ENCODE measurements at regions not wholly inside any gene's neighbourhood (a gene's known extent, or its start where the extent isn't known, plus 50 kb on each side); places are given as distances from the start of the nearest gene placed in this dataset.

DNA sequence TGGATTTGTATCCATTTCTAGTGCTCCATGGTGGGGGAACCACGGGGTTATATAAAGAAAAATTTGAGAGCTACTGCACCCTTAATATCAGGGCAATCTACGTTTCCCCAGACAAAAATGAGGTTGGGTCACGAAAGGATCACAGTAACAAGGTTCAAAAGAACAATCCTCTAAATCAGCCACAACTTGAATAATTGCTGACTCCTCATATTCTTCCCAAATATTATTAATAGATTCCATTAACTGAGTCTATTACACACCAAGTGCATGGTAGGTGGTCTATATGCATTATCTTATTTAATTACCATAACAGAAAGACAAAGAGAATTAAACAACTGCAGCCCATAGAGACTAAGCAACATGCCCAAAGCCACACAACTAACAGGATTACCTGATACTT is 438.2 kb downstream of the ETNK1 start:
- Mint-ChIP-seq H3K27me3 (no peaks in the 10 kb centered on the region), H3K4me1 (no peaks in the 10 kb centered on the region), H3K9me3 (no peaks in the 10 kb centered on the region), H3K36me3 (ENCODE audit: low read depth) (no peaks in the 10 kb centered on the region), H3K27ac (no peak overlapping the region), H3K4me3 (no peak overlapping the region)
- TF ChIP-seq, protein P1, sequence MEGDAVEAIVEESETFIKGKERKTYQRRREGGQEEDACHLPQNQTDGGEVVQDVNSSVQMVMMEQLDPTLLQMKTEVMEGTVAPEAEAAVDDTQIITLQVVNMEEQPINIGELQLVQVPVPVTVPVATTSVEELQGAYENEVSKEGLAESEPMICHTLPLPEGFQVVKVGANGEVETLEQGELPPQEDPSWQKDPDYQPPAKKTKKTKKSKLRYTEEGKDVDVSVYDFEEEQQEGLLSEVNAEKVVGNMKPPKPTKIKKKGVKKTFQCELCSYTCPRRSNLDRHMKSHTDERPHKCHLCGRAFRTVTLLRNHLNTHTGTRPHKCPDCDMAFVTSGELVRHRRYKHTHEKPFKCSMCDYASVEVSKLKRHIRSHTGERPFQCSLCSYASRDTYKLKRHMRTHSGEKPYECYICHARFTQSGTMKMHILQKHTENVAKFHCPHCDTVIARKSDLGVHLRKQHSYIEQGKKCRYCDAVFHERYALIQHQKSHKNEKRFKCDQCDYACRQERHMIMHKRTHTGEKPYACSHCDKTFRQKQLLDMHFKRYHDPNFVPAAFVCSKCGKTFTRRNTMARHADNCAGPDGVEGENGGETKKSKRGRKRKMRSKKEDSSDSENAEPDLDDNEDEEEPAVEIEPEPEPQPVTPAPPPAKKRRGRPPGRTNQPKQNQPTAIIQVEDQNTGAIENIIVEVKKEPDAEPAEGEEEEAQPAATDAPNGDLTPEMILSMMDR (IDR thresholded peaks at IDR 0.05) = no peak
- DNase-seq (no peak), ATAC-seq (ENCODE audit: low read depth) (no peak)
- ChIA-PET CTCF (no interaction called here), POLR2A (no interaction called here)
- intact Hi-C loops (cut with micrococcal nuclease) = no loop called here

DNA sequence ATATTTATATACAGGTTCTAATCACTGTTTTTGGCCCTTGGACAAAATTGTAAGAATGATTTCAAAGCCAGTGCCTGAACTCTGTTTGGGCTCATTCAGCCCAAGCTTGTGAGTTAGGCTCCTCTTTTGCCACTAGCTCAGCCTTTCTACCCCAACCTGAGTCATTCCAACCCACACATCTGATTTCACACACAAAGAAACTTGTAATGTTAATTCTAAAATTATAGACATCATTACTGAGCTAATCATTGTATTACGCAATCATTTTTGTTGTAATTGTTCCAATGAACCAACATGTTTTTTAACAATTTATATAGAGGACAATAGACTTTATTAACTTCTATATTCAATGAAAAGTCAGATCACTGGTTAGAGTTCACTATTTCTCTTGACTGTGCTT is 441.1 kb downstream of the ETNK1 start:
- TF ChIP-seq, protein P1 (IDR thresholded peaks at IDR 0.05) = no peak
- H3K27ac Mint-ChIP-seq = no peak overlapping the region
- no peaks in the 10 kb centered on the region for H3K27me3 Mint-ChIP-seq
- H3K36me3 Mint-ChIP-seq (ENCODE audit: low read depth) = no peaks in the 10 kb centered on the region
- H3K4me3 Mint-ChIP-seq = no peak overlapping the region
- CTCF ChIA-PET = no interaction called here
- no peaks in the 10 kb centered on the region for H3K9me3 Mint-ChIP-seq
- DNase-seq (no peak), ATAC-seq (ENCODE audit: low read depth) (no peak)
- intact Hi-C loops (cut with micrococcal nuclease) = no loop called here
- POLR2A ChIA-PET = no interaction called here
- H3K4me1 Mint-ChIP-seq = no peaks in the 10 kb centered on the region

DNA sequence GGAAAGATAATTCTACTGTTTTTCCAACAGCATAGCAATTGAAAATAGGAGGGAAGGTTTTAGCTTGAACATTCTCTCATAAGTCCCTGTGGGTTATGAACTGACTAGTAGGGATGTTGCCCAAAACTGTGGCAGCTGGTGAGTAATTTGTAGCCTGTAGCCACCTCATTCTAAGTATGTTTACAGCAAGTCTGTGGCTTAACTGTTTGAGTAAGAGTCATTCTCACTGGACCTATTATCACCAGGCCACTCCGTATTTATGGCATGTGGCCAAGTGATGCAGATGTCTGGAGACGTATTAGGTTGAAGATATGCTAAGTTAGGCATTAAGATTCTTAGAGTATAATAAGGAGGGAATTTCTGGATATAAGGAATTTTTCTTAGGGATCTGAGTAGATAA is 458.3 kb downstream of the ETNK1 start:
- H3K27ac Mint-ChIP-seq = no peak overlapping the region
- ChIA-PET POLR2A (no interaction called here), CTCF (no interaction called here)
- H3K9me3 Mint-ChIP-seq = no peaks in the 10 kb centered on the region
- TF ChIP-seq, protein P1 (IDR thresholded peaks at IDR 0.05) = no peak
- no peak overlapping the region for H3K4me3 Mint-ChIP-seq
- H3K4me1 Mint-ChIP-seq = no peaks in the 10 kb centered on the region
- H3K27me3 Mint-ChIP-seq = no peaks in the 10 kb centered on the region
- no peak for ATAC-seq (ENCODE audit: low read depth)
- intact Hi-C loops (cut with micrococcal nuclease) = no loop called here
- H3K36me3 Mint-ChIP-seq (ENCODE audit: low read depth) = no peaks in the 10 kb centered on the region
- DNase-seq = no peak

DNA sequence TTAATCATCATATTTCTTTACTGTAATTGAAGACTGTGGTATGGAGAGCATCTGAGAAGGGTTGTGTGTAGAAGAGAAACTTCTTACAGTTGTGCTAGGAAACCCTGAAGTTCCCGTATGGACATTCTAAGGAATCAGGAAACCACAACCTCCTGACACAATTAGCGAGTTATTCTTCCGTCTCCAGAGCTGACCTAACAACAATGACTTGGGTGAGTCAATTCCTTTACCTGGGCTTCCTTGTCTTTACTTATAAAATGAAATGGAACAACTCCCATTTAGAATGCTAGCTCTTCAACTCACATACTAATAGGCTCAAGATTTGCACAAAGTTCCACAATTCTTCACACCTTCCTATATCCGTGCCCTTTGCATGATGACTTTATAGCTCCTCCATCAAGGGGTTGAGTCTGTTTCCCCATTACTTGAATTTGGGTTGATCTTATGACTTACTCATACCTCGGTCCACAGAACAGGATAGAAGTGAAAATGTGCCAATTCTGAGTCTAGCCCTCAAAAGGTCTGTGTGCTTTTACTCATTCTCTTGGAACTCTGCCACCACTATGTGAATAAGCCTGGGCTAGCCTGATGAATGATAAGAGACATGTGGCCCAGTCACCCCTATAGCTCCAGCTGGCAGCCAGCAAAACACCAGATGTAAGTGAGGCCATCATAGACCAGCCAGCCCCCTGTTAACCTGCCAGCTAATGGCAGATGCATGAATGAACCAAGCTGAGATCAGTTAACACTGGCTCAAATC is 459.4 kb downstream of the ETNK1 start:
- Mint-ChIP-seq H3K4me3 (no peak overlapping the region), H3K9me3 (no peaks in the 10 kb centered on the region), H3K27me3 (no peaks in the 10 kb centered on the region), H3K36me3 (ENCODE audit: low read depth) (no peaks in the 10 kb centered on the region), H3K4me1 (no peaks in the 10 kb centered on the region), H3K27ac (no peak overlapping the region)
- intact Hi-C loops (cut with micrococcal nuclease) = no loop called here
- ChIA-PET CTCF (no interaction called here), POLR2A (no interaction called here)
- no peak for ATAC-seq (ENCODE audit: low read depth)
- TF ChIP-seq, protein P1 (IDR thresholded peaks at IDR 0.05) = no peak
- no peak for DNase-seq

DNA sequence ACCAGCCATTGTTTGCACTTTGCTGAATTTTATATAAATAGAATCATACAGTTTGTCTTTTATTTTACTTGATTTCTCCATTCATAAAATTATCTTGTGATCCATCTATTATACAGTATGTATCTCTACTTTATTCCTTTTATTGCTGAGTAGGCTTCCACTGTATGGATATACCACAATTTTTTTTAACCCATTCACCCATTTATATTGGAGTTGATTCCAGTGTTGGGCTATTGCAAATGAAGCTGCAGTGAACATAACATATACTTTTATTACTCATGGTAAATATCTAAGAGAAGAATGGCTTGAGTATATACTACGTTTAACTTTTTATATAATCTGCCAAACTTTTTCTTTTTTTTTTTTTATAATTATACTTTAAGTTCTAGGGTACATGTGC is 463.6 kb downstream of the ETNK1 start:
- POLR2A ChIA-PET = no interaction called here
- CTCF ChIA-PET = no interaction called here
- H3K36me3 Mint-ChIP-seq (ENCODE audit: low read depth) = no peaks in the 10 kb centered on the region

More for the DNA sequence above, 463.6 kb downstream of the ETNK1 start:
- H3K9me3 Mint-ChIP-seq = no peaks in the 10 kb centered on the region
- H3K4me1 Mint-ChIP-seq = no peaks in the 10 kb centered on the region
- TF ChIP-seq, protein P1 (IDR thresholded peaks at IDR 0.05) = no peak
- H3K27me3 Mint-ChIP-seq = no peaks in the 10 kb centered on the region
- ATAC-seq (ENCODE audit: low read depth) = no peak
- no peak for DNase-seq
- no peak overlapping the region for H3K4me3 Mint-ChIP-seq
- no peak overlapping the region for H3K27ac Mint-ChIP-seq
- intact Hi-C loops (cut with micrococcal nuclease) = no loop called here
